NCI-H526 treated with DMSO at 0.1 percent for 48 hours (cell line): ENCODE measurements at regions not wholly inside any gene's neighbourhood (a gene's known extent, or its start where the extent isn't known, plus 50 kb on each side); places are given as distances from the start of the nearest gene placed in this dataset.

ENCODE experiments used
- DNase-seq: peaks from one replicate; lab custom pipeline; 2025; lab: John Stamatoyannopoulos, UW

DNA sequence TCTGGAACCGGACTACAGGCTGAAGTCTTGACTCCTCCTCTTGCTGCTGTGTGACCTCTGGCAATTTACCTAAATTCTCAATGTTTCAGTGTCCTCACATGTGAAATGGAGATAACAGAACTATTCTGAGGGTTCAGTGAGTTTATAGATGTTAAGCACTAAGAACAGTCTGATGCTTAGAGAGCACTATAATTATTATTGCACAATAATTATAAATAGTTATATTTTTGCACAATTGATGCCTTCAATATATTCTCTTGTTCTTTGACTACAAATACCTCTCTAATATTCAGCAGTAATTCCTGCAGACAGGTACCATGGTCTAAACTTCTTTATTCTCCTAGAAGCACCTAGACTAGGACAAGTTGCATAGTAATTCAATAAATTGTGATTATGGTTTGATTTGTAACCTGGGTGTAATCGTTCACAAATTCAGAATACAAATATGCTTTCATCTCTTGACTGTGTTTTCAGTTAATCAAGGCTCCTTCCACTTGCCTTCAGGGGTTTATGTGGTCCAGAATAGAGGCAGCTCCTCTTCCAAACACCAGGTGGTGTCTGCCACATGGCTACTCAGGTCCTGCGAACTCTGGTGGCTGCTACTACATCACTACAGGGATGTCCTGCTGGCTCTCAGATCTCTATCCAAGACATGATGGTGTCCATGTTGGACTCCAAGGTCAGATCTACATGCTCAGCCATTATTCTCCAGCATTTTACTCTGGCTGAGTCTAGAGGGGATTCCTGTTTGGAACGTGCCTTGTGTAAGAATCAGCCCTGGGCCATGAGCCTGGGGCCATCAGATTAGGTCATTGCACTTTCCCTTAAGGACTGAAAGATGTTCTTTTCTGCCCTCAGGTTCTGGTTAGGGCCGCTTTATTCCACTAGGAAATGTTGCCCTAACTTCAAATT is 103.4 kb downstream of the QRFPR start:
- DNase-seq, result no peak

DNA sequence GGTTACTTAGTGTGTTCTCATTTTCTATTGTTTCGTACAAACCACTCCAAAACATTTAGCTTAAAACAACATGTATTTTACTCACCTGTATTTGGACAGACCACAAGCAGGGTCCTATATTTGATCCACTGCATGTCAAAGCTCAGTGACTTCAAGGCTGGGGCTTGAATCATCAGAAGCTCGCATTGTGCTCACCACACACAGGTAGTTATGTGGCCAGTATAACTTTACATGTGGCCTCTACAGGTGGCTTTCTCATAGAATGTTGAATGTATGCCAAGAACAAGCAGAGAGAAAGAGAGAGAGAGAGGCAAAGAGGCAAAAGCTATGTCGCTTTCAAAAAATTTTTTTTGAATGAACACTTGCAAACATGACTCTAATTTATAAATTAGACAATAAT is 107.6 kb downstream of the QRFPR start:
- DNase-seq, result no peak

DNA sequence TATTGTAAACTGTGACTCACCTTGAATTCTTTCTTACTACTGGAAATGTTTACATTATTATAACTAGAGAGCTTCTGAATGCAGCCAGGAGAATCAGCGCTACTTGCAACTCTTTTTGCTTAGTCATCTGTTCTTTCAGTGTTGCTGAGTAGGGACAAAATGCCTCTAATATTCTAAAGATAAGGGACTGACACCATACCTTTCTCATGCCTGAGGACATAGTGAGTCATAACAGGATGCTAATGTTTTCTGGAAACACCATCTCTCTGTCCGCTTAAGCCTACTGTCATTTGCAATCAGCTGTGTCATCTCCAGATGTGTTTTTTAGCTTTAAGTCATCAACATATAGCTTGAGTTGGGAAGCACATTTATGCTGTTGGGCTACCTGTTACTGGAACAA is 108.3 kb downstream of the QRFPR start:
- no peak for DNase-seq

DNA sequence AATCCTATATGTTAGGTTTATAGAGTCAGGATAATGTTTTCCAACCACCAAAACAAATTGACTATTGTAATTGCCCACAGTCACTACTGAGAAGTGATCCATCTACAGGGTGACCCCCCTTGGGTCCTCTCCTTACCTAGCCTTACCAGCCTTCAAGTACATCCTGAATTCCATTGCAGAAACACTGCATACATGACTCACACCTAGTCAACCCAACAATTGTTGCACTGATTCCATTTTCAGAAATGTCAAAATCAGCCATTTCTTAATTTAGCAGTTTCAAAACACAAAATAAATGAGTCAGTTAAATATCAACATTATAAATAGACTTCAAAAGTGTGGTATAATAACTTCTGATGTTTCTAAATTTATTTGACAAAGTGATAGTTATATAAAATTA is 106.3 kb upstream of the TNIP3 start:
- no peak for DNase-seq

DNA sequence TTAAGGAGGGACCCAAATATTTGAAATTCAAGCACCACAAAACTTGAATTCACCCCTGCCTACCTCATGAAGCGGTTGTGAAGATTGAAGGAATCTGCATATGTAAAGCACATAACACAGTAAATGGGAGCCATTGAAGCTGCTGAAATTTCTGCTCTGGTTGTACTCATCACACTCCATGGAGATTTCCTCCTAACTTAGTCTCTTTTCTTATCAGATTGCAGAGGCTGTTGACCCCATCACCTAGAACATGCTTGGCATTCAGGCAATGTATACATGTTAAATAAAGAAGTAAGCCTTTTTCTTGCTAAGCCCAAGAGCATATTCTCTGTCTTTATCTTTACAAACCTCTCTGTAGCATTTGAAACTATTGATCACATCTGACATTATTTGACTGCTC is 104.9 kb upstream of the TNIP3 start:
- no peak for DNase-seq

DNA sequence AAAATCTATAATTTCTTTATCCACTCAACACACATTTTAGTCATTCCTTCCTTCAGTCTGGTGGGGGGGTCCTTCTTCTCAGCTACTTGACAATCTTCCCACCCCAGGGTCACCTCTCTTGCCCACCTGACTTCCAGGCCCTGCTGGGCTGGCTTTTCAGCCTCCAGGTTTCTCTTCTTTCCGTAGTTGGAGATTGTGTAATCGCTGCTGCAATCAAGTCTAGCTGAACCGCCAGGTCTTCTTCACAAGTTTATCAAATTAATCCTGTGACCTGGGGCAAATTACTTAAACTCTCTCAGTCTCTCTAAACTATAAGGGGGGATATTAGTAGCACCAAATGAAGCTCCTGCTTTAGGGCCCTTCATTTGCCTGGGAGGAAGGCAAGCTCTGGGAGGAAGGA is 102.9 kb upstream of the TNIP3 start:
- no peak for DNase-seq

DNA sequence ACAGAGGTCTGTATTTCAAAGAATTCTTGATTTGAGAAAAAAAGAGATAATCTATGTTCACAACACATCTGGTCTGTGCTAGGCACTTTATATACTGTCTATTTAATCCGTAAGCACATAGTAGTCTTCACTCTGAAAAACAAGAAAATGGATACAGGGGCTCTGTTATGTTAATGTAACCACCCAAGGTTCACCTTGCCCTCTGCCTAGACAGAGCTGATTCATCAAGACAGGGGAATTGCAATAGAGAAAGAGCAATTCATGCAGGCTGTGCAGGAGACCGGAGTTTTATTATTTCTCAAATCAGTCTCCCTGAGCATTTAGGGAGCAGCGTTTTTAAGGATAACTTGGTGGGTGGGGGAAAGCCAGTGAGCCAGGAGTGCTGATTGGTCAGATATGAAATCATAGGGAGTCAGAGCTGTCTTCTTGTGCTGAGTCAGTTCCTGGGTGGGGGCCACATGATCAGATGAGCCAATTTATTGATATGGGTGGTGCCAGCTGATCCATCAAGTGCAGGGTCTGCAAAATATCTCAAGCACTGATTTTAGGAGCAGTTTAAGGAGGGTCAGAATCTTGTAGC is 92.9 kb upstream of the TNIP3 start:
- no peak for DNase-seq

DNA sequence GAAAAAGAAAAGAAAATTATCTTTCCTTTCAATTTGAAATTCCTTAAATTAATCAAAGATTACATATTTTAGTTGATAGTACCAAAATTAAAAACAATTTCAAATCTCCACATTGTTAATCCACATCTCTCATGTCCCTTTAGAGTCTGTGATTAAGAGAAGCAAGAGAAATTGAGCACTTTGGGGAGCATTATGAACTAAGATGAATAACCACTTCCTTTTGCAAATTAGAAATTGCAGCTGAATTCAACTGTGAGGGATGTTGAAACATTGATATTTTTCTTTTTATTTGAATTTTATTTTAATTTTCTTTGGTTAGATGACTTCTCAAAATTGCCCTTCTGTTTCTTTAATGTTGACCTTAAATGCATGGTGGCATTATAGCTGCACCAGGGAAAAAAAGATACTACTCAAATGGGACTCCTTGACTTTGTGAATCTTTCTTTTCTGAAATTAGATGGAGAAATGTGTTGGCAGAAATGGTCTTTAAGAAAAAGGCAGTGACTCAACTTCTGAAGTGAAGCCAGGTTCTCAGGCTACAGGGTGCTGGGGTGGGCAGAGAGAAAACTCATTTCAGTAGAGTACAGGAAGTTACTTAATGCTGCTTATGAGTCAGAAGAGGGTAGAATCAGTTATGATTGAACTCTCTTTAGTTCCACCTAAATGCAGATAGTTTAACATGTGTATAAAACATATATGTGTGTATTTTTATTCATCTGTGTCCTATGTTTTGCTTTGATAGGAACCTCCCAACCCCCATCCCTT is 92.0 kb upstream of the TNIP3 start:
- DNase-seq, result no peak

DNA sequence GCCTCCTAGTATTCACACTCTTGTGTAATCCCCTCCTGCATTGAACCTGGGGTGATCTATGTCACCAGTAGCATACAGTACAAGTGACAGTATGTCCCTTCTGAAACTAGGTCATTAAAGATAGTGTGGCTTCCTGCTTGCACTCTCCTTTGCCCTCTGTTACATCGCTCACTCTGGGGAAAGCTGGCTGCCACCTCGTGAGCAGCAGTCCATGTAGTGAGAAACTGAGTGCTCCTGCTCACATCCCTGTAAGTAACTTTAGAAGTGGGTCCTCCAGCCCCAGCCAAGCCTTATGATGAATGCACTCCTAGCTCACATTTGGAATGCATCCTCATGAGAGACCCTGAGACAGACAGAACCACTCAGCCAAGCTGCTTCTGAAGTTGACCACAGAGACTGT is 89.8 kb upstream of the TNIP3 start:
- no peak for DNase-seq

DNA sequence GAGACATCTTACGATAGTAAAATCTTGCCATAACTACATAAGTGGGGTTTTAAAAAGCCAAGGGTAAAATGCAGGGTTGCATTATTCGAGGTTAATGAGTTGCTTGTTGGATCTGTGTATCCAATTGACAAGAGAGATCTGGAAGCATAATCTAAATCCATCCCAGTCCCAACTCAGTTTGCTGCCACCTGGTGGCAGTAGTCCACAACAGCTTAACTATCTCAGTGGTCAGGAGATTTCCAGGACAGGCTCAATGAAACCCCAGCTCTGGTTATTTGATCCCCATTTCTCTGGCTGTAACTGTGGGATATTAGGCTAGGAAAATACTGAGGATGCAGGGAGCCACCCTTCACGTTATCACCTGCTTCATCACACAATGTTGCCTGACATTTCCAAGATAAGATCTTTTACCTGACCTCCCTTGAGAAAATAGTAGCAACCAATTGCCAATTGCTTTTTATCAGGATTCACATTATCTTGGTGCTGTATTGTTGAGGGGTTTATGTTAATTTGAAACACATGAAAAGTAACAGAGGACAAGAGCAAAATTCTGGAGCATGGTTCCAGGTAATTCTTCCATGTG is 88.2 kb upstream of the TNIP3 start:
- peak; percentile 4 for DNase-seq

DNA sequence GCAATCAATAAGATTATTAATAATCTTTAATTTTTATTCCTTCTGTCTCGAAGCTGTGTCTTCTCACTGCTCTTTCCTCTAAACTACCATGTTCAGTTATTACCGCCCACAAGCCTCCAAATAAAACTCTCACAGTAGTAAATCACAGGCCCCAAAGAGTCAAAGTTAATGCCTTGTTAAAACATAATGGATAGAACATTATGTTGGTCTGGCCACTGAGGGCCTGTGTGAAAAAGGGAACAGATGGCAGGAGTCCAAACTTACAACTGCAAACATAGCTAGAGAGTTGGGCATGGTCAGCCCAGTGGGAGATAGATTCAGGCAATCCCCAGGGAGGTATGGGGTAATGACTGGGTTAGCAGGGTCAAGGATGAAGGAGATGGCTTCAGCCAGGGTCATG is 84.6 kb upstream of the TNIP3 start:
- DNase-seq, result no peak

DNA sequence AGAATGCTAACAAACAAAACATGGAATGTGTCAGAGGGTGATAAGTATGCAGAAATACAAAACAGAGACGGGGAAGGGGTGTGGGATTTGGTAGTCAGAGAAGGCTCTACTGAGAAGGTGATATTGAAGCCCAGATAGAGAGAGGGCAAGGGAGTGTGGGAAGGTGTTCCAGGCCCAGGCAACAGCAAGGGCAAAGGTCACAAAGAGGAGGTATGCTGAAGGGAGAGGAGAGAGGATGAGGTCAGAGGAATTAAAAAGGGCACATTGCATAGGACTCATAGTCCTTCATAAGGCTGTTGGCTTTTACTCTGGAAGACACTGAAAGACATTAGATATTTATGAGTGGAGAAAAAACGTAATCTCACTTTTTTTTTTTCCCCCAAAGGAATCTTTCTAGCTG is 82.6 kb upstream of the TNIP3 start:
- no peak for DNase-seq

DNA sequence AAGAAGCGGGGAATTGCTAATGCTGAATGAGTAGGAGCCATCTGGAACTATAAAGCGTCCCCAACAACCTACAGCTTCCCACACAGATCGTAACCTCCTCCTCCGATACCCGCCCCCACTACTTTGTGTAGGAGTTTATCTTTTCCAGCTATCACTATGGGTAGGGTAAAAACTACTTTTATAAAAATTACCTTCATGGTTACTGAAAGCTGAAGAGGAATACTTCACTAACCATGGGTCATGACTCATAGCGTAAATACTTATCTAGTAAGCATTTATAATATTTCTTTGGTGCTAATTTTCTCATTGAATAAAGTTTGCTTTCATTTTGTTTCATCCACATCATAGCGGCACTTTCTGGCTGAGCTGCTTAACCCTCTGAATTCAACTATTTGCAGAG is 79.4 kb upstream of the TNIP3 start:
- DNase-seq, result no peak

DNA sequence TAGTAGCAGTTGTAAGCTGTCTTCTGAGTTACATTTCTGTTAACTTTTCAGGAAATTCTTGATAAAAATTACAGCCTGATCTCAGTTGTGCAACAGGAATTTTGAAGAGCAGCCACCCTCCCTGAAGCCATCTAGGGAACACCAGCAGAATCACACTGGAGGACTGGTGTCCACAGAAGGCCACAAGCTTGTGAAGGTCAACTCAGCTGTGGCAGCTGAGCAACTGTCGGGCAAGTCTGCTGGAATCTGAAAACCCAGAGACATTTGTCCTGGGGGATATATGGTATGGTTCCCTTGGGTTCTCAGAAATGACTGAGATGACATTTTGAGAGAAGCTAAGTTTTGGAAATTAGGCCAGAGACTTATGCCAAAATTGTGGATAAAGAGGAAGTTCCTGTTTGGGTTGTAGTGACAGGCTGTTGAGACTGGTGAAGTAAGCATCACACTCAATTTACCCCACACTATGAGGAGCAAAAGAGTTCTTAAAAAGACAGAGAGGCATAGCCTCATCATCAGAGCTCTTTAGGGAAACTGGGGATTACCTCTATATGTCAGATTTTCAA is 78.1 kb upstream of the TNIP3 start:
- no peak for DNase-seq

DNA sequence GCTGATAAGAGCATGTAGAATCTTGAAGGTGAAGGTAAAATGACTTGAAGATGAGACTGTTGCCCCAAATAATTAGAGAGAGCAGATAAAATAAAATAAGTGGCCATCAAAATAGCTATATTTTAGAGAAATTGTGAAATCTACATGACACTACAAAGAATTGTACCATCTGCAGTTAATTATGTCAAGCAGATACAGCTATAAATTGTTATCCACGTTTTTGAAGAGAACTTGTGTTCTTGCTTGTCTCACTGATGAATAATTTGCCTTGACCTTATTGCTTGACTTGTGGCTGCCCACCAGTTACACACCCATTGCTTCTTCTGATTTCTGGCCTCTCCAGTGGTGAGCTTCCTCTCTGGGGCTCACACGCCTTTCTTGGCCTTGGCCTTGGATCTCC is 75.8 kb upstream of the TNIP3 start:
- no peak for DNase-seq

DNA sequence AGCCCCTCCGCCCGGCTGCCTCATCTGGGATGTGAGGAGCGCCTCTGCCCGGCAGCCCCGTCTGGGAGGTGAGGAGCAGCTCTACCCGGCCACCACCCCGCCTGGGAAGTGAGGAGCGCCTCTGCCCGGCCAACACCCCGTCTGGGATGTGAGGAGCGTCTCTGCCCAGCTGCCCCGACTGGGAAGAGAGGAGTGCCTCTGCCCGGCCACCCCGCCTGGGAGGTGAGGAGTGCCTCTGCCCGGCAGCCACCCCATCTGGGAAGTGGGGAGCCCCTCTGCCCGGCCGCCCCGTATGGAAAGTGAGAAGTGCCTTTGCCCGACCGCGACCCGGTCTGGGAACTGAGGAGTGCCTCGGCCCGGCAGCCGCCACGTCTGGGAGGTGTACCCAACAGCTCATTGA is 74.3 kb upstream of the TNIP3 start:
- no peak for DNase-seq

DNA sequence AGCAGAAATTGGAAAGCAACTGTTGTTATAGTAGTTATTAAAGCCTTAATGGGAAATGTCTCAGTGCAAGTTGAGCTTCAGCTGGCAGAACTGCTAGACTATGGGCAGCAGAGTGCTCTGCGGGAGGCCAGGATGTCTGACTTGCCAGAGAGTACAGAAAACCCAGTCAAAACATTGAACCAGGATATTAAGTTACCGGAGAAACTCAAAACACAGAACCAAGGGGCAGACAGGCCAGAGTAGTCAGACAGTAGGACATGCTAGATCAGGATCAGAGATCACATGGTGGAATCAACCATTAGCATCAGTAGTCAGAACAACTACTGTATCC is 72.9 kb upstream of the TNIP3 start:
- DNase-seq, result no peak

DNA sequence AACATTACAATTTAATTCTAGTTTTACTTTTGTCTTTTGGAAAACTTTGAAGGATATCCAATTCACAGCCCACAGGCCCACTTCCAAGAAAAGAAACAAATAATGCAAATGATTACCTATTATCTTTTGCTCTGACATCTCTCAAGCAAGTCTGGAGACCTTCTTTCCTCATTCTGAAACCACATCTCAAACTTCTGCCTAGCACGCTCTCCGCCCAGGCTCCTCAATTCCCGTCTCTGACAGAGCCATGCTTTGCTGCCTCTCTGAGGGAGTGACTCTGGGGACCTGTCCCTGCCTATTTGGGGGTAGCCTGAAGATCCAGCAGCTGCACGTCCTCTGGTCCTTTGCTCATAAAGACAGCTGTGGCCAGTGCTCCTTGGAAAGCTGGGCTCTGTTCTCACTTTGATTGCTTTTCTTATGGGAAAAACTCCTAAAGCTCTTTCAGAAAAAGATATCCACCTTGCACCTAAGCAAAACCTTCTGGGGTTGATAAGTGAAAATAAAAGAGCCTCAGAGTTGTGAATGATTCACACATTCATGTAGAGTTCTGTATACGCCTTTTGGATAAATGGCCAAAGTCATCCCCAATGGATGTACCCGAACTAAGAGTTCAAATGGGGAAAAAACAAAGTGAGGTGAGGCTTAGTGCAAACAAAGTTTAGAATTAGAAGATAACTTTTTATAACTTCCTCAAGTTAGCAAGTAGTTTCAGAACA is 72.4 kb upstream of the TNIP3 start:
- no peak for DNase-seq

DNA sequence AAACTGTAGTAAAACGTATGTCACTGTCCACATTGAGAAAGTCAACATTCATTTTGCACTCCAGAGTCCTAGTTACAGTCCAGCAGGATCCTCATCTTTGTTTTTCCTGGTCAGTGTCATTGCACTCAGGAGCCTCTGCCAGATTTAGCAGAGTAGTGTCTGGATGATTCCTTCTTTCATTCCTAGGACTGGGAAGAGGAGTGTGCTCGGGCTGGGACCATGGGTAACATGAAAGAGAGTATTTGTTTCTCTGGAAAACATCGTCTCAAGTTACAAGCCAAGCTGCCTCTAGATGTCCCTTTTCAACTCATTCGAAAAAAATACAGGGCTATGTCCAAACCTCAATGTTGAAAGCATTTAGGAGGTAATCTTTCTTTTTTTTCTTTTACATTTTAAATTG is 69.9 kb upstream of the TNIP3 start:
- DNase-seq, result no peak

DNA sequence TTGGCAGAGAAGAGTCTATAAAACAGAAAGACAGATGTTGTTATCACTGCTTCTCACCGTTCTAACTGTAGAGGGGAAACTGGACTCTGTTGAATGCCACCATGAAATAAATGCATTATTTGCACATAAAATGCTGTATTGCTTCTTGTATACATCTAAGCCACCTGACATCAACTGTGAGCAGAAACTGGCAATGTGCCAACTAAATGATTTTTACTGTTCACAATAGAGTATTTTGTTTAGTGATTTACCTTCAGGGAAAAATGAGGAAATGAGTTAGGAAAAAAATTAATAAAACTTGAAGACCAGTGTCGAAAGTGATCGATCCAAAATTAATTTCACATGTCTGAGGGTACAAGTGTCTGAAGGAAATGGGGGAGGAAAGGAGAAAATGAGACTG is 65.9 kb upstream of the TNIP3 start:
- DNase-seq, result no peak

DNA sequence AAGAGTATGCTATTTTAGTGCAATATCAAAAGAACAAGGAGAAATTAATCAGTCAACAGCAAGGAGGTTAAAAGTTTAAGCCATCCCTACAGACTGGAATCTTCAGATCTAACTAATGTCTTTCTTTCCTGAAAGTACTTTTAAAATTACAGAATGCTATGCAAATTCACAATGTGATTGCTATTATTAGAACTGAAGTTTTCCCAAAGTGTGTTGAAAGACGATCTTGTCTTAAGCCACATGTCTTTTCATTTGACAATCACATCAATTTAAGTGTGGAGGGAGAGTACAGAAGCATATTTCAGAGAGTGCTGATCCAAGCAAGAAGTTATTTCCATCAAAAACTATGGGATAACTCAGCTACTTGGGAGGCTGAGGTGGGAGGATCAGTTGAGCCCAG is 64.7 kb upstream of the TNIP3 start:
- DNase-seq, result no peak

DNA sequence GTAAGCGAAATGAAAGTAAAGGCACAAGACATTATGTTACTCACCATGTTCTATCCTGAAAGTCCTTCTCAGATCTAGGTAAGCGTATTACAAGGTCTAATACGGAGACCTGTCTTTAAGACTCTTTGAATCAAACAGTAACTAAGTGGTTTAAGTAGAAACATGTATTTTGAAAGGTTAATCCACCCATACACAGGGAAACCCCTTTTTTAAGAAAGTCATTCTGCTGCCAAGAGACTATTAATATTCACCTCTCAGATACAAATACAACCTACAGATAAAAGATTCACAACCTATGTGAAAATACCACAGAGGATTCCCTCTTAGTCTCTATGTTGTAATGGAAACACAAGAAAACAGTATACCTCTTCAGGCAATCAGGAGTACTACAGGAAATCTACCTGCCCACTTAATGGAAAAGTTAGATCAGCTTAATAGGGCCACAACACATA is 63.2 kb upstream of the TNIP3 start:
- DNase-seq, result no peak
